Spleen (tissue), 11 donors: ENCODE measurements at regions not wholly inside any gene's neighbourhood (a gene's known extent, or its start where the extent isn't known, plus 50 kb on each side); places are given as distances from the start of the nearest gene placed in this dataset.

Experiments
- DNase-seq: peaks from one replicate; pipeline ENCODE4 v3.0.0-alpha.2; 2020
- H3K27ac ChIP-seq, 8 donors: fragments of 200-600 bp; sonication (generic) in 7 of 8; 1 replicate in 4 of 8; 2 replicates in 4 of 8; pipeline versions ENCODE4 v1.5.0 to v1.8.0; 2016 to 2021; ENCODE audit warnings: inconsistent platforms in 4 of 8, mild to moderate bottlenecking in 4 of 8, moderate library complexity in 1 of 8
- H3K27me3 ChIP-seq, 7 donors: fragments of 200-600 bp; sonication (generic) in 6 of 7; replicated peaks in 1 of 7; 1 replicate in 4 of 7; 2 replicates in 3 of 7; pipeline versions ENCODE4 v1.5.0 to v1.8.0; 2016 to 2021; ENCODE audit warnings: inconsistent platforms in 3 of 7, mild to moderate bottlenecking in 1 of 7
- H3K36me3 ChIP-seq, 6 donors: fragments of 200-600 bp; sonication (generic) in 5 of 6; 1 replicate in 4 of 6; 2 replicates in 2 of 6; pipeline versions ENCODE4 v1.5.0 to v1.8.0; 2016 to 2021; ENCODE audit warnings: inconsistent platforms in 2 of 6
- H3K4me1 ChIP-seq, 6 donors: fragments of 200-600 bp; sonication (generic) in 5 of 6; 1 replicate in 3 of 6; 2 replicates in 3 of 6; pipeline versions ENCODE4 v1.5.0 to v1.8.0; 2016 to 2021; ENCODE audit warnings: inconsistent platforms in 3 of 6
- H3K4me3 ChIP-seq, 8 donors: fragments of 200-600 bp; sonication (generic) in 7 of 8; 1 replicate in 4 of 8; 2 replicates in 4 of 8; pipeline versions ENCODE4 v1.5.0 to v1.8.0; 2016 to 2021; ENCODE audit warnings: inconsistent platforms in 4 of 8, mild to moderate bottlenecking in 4 of 8, moderate library complexity in 2 of 8
- H3K9me3 ChIP-seq, 8 donors: fragments of 200-600 bp; sonication (generic) in 7 of 8; 1 replicate in 4 of 8; 2 replicates in 4 of 8; pipeline versions ENCODE4 v1.5.0 to v1.8.0; 2016 to 2021; ENCODE audit warnings: inconsistent platforms in 4 of 8
- CTCF ChIP-seq, 11 experiments: fragments of 200-600 bp in 7 of 11; fragments of 450-650 bp in 4 of 11; sonication (generic) in 4 of 11; IDR thresholded peaks in 8 of 11; conservative IDR thresholded peaks in 3 of 11; 1 replicate in 7 of 11; 2 replicates in 4 of 11; pipeline versions ENCODE4 v1.4.0 to v1.8.0; 2016 to 2021; ENCODE audit warnings: antibody characterized with exemption in 11 of 11, inconsistent platforms in 4 of 11, mild to moderate bottlenecking in 1 of 11
- POLR2A ChIP-seq, 3 donors: fragments of 450-650 bp; IDR thresholded peaks; one replicate each; pipeline ENCODE4 v1.5.1; 2017; ENCODE audit warnings: antibody characterized with exemption in 3 of 3, mild to moderate bottlenecking in 1 of 3
- POLR2AphosphoS5 ChIP-seq, 3 donors: sonication (generic); formaldehyde crosslinking; IDR thresholded peaks; one replicate each; pipeline ENCODE4 v1.5.1; 2017; ENCODE audit warnings: antibody characterized with exemption in 3 of 3
- WGBS, 5 donors: extraction: QIAGEN DNeasy Blood & Tissue Kit in 3 of 5; methylation state at CpG; one replicate each; pipeline versions ENCODE4 v1.1.5 to v1.1.7; 2013 to 2018; 5-methylcytosine and 5-hydroxymethylcytosine counted together
- intact Hi-C: fragments of 100-400 bp; cut with DNase I; formaldehyde crosslinking; loops from one replicate; pipeline ENCODE4 v1.15.0; 2023; ENCODE audit warnings: low total_unique reads
- donor health status: healthy with polysubstance abuse.
- donor health status: DM: no; HTN: no; CAD: no; lungs with moderate emphysema.
- donor health status: DM: no; HTN: no; CAD: no.
- donor health status: Bipolar disorder and iron deficiency.
- donor health status: healthy.
- donor health status: DM: no; HTN: no; CAD: no.
- donor health status: DM: yes; HTN: yes; CAD: no.

- intact Hi-C loops, result no loop called here
Observed at GRCh38 chr1:232725305-232726047, 79.7 kb upstream of the MAP10 start.

GRCh38 chr1:232726048-232726779 is 79.0 kb upstream of the MAP10 start:
- H3K4me1 ChIP-seq, result peaks cover 0 to 5% (median 0%) of the 10 kb centered on the region in 6 donors
- no peaks in the 10 kb centered on the region for H3K9me3 ChIP-seq
- H3K4me3 ChIP-seq, result no peak overlapping the region
- H3K36me3 ChIP-seq, result no peaks in the 10 kb centered on the region
- no peak for DNase-seq
- H3K27ac ChIP-seq, result no peak overlapping the region
- intact Hi-C loops, result no loop called here
- no peak for TF ChIP-seq POLR2A (IDR thresholded peaks at IDR 0.05)
- TF ChIP-seq CTCF (IDR thresholded peaks at IDR 0.05 in 8 of 11, conservative IDR thresholded peaks at IDR 0.05 in 3 of 11), result no peak
- TF ChIP-seq POLR2AphosphoS5 (IDR thresholded peaks at IDR 0.05), result no peak
- peaks cover 0 to 13% (median 0%) of the 10 kb centered on the region in 7 donors for H3K27me3 ChIP-seq
- WGBS, 5 donors, result 14 to 35% (median 24%) methylated on average over 8 of the region's 8 CpGs

More at GRCh38 chr1:232725305-232726047, 79.7 kb upstream of the MAP10 start:
- no peak for DNase-seq
- Histone ChIP-seq H3K27me3 (peaks cover 0 to 13% (median 0%) of the 10 kb centered on the region in 7 donors), H3K36me3 (no peaks in the 10 kb centered on the region), H3K27ac (no peak overlapping the region), H3K4me3 (no peak overlapping the region), H3K4me1 (peaks cover 0 to 5% (median 0%) of the 10 kb centered on the region in 6 donors), H3K9me3 (no peaks in the 10 kb centered on the region)
- 64 to 66% (median 66%) methylated on average over 6 of the region's 6 CpGs for WGBS, 5 donors
- no peak for TF ChIP-seq POLR2AphosphoS5 (IDR thresholded peaks at IDR 0.05)

GRCh38 chr1:232728507-232729263 is 76.5 kb upstream of the MAP10 start:
- H3K36me3 ChIP-seq, result no peaks in the 10 kb centered on the region
- intact Hi-C loops, result no loop called here
- no peaks in the 10 kb centered on the region for H3K9me3 ChIP-seq
- WGBS, 5 donors, result 60 to 77% (median 71%) methylated on average over 6 of the region's 6 CpGs
- TF ChIP-seq POLR2A (IDR thresholded peaks at IDR 0.05) (no peak), CTCF (IDR thresholded peaks at IDR 0.05 in 8 of 11, conservative IDR thresholded peaks at IDR 0.05 in 3 of 11) (no peak), POLR2AphosphoS5 (IDR thresholded peaks at IDR 0.05) (no peak)
- H3K4me1 ChIP-seq, result peaks cover 0 to 5% (median 0%) of the 10 kb centered on the region in 6 donors
- no peak overlapping the region for H3K27ac ChIP-seq
- peaks cover 0 to 13% (median 0%) of the 10 kb centered on the region in 7 donors for H3K27me3 ChIP-seq
- H3K4me3 ChIP-seq, result no peak overlapping the region
- no peak for DNase-seq

- WGBS, 5 donors, result 82 to 98% (median 93%) methylated on average over 1 of the region's 1 CpG
Observed at GRCh38 chr1:232732344-232732910, 72.8 kb upstream of the MAP10 start.

More at GRCh38 chr1:232732344-232732910, 72.8 kb upstream of the MAP10 start:
- peaks cover 0 to 8% (median 0%) of the 10 kb centered on the region in 7 donors for H3K27me3 ChIP-seq
- TF ChIP-seq POLR2A (IDR thresholded peaks at IDR 0.05) (no peak), CTCF (IDR thresholded peaks at IDR 0.05 in 8 of 11, conservative IDR thresholded peaks at IDR 0.05 in 3 of 11) (no peak), POLR2AphosphoS5 (IDR thresholded peaks at IDR 0.05) (no peak)
- no peaks in the 10 kb centered on the region for H3K4me1 ChIP-seq
- H3K27ac ChIP-seq, result no peak overlapping the region
- no peak for DNase-seq
- H3K9me3 ChIP-seq, result no peaks in the 10 kb centered on the region
- intact Hi-C loops, result no loop called here
- no peak overlapping the region for H3K4me3 ChIP-seq
- H3K36me3 ChIP-seq, result no peaks in the 10 kb centered on the region
